Hepatocyte (in vitro differentiated cells): ENCODE measurements at regions not wholly inside any gene's neighbourhood (a gene's known extent, or its start where the extent isn't known, plus 50 kb on each side); places are given as distances from the start of the nearest gene placed in this dataset.

Experiments
- EZH2 ChIP-seq: fragments of 200-600 bp; sonication (generic); IDR thresholded peaks from 2 replicates; pipeline ENCODE4 v1.6.1; 2016; ENCODE audit warnings: antibody characterized with exemption, mild to moderate bottlenecking, borderline replicate concordance
- EZH2phosphoT487 ChIP-seq: fragments of 200-600 bp; sonication (generic); IDR thresholded peaks from one replicate; pipeline ENCODE4 v1.6.1; 2018; ENCODE audit warnings: antibody characterized with exemption, mild to moderate bottlenecking, low read depth, moderate library complexity; ENCODE audit not compliant: unreplicated experiment, severe bottlenecking
- TF ChIP-seq, protein P1 (sequence below): fragments of 200-600 bp; sonication (generic); IDR thresholded peaks from 2 replicates; pipeline ENCODE4 v1.5.1; 2016; ENCODE audit warnings: antibody characterized with exemption, mild to moderate bottlenecking; ENCODE audit not compliant: poor library complexity

DNA sequence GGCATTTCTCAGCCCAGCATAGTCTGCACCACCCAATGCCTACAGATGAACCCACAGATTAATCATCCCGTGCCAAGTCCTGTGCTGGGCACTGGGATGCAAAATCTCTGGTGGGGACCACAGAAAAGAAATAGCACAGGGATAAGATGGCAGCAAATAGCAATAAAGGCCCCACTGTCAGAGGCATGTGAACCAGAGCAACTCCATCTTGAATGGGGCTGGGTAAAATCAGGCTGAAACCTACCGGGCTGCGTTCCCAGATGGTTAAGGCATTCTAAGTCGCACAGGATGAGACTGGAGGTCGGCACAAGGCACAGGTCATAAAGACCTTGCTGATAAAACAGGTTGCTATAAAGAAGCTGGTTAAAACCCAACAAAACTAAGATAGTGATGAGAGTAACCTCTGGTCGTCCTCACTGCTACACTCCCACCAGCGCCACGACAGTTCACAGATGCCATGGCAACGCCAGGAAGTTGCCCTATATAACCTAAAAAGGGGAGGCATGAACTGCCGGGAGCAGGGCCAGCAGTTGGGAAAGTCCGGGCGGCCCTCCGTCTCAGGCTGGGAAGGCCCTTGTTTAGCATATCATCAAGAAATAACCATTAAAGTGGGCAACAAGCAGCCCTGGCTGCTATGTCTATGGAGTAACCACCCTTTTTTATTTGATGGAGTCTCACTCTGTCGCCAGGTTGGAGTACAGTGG is 65.2 kb downstream of the C9orf50 start:
- TF ChIP-seq, protein P1, sequence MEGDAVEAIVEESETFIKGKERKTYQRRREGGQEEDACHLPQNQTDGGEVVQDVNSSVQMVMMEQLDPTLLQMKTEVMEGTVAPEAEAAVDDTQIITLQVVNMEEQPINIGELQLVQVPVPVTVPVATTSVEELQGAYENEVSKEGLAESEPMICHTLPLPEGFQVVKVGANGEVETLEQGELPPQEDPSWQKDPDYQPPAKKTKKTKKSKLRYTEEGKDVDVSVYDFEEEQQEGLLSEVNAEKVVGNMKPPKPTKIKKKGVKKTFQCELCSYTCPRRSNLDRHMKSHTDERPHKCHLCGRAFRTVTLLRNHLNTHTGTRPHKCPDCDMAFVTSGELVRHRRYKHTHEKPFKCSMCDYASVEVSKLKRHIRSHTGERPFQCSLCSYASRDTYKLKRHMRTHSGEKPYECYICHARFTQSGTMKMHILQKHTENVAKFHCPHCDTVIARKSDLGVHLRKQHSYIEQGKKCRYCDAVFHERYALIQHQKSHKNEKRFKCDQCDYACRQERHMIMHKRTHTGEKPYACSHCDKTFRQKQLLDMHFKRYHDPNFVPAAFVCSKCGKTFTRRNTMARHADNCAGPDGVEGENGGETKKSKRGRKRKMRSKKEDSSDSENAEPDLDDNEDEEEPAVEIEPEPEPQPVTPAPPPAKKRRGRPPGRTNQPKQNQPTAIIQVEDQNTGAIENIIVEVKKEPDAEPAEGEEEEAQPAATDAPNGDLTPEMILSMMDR, result no peak
- TF ChIP-seq EZH2phosphoT487 (no peak), EZH2 (no peak)
